ENCODE measurements at regions not wholly inside any gene's neighbourhood (a gene's known extent, or its start where the extent isn't known, plus 50 kb on each side); places are given as distances from the start of the nearest gene placed in this dataset.

DNA sequence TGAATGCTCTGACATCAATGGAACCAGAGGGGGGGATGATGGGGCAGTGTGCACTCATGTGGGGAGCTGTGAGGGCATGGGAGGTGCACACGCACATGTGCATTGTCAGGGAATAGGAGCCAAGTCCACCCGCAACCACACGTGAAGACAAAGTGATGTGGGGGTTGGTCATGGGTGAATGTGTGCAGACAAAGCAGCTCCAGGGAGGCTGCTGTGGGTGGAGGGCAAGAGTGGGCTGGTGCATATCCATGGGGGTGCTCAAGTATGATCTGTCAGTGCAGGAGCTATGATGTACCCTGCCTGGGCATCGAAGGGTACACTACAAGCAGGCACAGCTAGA is 301.9 kb downstream of the TEX13C start:
- TF ChIP-seq POLR2A (IDR thresholded peaks at IDR 0.05) (no peak), CTCF (IDR thresholded peaks at IDR 0.05) (no peak)
